NOMO-1 treated with DMSO at 0.1 percent for 48 hours (cell line): ENCODE measurements at regions not wholly inside any gene's neighbourhood (a gene's known extent, or its start where the extent isn't known, plus 50 kb on each side); places are given as distances from the start of the nearest gene placed in this dataset.

Experiments used
- DNase-seq: peaks from one replicate; lab custom pipeline; 2025; ENCODE audit not compliant: unreplicated experiment; lab: John Stamatoyannopoulos, UW

- DNase-seq: no peak
Observed at GRCh38 chr9:79862921-79863890, 291.4 kb downstream of the TLE4 start.

DNA sequence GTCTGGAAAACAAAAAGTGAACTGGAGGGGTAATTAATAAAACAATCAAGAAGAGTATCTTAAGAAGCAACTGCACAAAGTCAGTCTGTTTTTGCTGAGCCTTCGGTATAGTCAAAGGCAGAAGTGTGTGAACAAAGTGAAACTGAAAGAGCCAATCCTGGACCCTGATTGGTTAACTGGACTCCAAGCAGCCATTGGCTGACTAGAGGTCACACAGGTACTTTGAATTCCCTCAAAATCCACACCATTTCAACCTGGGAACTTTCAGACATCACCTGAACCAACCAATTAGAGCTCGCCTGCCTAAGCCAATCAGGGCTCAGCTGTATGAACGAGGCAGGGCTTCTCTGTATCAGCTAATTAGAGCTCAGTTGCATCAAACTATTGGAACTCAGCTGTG is 286.7 kb downstream of the TLE4 start:
- peak; percentile 30 for DNase-seq

- DNase-seq: no peak
Observed at GRCh38 chr9:79857188-79857587, 285.4 kb downstream of the TLE4 start.

- no peak for DNase-seq
Observed at GRCh38 chr9:79847074-79847473, 275.3 kb downstream of the TLE4 start.

DNA sequence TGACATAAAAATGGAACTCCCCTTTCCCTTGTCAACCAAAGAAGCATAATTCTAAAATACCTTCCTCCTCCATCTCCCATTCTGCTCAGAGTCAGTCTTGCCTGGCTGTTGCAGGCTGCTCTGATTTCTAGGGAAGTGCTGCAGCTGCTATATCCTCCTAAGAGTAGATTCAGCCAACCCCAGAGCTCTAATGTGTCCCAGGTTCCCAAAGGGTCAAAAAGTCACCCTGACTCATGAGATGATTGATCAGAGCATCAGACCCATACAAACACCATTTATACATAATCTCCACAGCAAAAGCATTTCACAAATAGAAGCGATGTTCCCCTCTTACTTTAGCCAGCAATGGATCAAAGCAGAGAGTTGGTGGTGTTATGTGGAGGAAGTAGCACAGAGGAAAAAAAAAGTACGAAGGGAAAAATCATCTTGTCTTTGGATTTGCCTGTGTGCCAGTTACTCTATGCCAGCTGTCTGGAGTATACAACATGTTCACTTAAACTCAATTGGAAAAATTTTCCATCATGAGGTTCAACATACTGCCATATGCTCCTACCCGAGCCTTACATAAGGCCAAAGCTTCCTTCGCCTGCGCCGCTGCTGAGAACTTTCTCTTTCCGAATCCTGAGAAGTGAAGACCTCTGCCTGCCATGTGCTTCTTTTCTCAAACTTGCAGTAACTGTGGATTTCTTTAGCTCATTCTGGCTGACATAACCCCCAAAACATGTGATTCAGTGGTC is 258.0 kb downstream of the TLE4 start:
- DNase-seq: no peak

GRCh38 chr9:79824265-79824664 is 252.5 kb downstream of the TLE4 start:
- DNase-seq: no peak

GRCh38 chr9:79817438-79818004 is 245.8 kb downstream of the TLE4 start:
- no peak for DNase-seq

DNA sequence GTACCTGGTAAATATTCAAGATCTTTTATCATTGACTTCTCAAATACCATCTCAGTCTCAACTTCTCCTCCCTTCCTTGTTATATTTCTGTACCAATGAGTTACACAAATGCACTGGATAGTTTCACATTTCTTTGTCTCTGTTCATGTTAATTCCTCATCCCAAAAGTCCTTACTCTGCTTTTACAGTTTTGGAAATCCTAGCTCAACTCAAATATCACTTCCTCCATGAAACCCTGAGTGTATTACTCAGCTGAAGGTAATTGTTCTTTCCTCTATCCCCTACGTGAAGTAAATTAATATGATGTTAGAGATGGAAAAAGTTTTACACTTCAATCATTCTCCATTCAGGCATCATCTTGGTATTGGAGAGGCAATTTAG is 241.5 kb downstream of the TLE4 start:
- no peak for DNase-seq

- peak; percentile 7 for DNase-seq
Observed at GRCh38 chr9:79812507-79813257, 240.9 kb downstream of the TLE4 start.

GRCh38 chr9:79812099-79812498 is 240.3 kb downstream of the TLE4 start:
- DNase-seq: no peak

- no peak for DNase-seq
Observed at GRCh38 chr9:79809931-79810330, 238.2 kb downstream of the TLE4 start.

DNA sequence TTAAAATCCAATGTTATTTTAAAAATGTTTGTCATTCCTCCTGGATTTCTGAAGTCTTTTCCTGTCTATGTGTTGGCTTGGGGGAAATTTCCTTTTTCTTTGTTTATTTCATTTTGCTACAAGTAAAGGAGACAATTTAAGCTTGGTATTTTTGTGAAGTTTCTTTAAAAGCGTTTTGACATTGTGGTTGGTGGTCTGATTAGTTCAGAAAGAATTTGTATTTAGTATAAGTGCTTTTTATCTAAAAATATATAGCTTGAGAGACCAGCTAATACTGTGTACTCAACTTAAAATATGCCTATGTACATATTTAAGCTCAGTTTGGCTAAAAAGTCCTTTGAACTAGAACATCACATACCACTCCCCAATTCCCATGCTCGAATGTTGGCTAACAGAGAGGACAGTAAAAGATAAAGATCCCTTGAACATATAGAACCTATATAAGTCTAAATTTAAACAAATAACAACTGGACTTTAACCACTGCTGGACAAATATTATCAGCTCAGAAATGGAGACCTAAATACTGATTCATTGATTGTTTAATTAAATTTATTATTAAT is 237.6 kb downstream of the TLE4 start:
- no peak for DNase-seq

DNA sequence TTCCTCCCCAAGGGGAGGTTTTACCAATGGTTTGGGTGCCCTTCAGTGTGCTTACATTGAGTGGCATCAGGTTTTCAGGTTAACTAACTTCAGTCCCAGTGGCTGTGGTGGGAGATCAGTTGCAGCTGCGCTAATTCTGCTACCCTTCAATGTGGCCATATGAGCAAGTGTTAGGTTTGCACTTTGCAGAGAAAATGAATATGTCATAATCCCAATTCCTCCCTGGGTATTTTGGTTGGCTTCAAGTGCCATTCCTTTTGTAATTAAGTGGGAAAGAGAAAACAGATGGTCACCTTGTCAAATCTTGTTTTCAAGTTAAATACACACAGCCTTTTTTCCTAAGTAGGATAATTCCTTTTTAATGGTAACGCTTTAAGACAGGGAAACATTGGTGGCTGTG is 236.2 kb downstream of the TLE4 start:
- no peak for DNase-seq

DNA sequence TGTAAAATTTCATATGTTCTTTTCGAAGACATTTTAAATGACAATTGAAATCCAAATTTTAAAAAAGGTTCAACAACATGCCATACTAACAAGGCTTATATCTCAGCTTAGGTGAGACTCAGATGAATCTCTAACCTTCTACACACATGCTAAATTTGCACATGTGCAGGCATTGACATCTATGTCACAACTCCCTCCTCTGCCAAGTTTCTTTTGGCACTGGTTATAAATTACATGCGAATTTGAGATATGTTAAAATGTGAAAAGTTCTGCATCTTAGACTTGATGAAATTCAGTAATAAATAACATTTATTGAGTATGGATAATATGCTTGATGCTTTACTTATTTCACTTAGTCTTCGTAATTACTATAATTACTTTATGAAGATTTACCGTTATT is 234.3 kb downstream of the TLE4 start:
- no peak for DNase-seq

GRCh38 chr9:79801459-79801858 is 229.7 kb downstream of the TLE4 start:
- DNase-seq: no peak

- no peak for DNase-seq
Observed at GRCh38 chr9:79800578-79800977, 228.8 kb downstream of the TLE4 start.

DNA sequence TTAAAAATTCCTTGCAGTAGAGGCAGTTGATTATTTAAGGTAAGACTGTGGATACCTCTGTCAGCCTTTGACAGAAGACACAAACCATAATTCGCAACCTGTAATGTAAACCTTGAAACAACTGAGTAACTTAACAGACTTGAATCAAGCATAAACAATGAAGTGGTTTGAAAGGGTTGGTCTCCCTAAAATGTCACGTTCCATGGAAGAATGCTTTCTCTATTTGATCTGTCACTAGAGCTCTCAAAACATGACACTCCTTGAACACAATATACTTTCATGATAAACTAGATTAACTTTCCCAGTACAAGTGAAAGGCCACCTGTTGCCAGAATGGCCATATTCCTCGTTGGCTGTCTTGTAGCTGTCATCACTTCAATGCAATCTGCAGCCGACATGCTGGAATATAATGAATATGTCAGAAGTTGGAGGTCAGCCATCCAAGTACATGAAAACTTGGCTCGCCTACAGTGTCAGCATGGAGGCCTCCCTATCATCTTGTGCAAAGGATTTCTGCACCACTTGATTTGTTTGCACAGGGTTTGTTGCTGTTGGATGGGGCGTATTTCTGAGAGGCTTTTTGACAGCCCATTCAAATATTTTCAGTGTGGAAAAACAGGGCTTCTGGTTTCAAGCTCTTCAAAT is 228.0 kb downstream of the TLE4 start:
- DNase-seq: no peak

- DNase-seq: no peak
Observed at GRCh38 chr9:79798450-79798849, 226.7 kb downstream of the TLE4 start.

GRCh38 chr9:79796411-79796810 is 224.6 kb downstream of the TLE4 start:
- no peak for DNase-seq

GRCh38 chr9:79788662-79789061 is 216.9 kb downstream of the TLE4 start:
- no peak for DNase-seq
